GM21737 (cell line): ENCODE measurements at regions not wholly inside any gene's neighbourhood (a gene's known extent, or its start where the extent isn't known, plus 50 kb on each side); places are given as distances from the start of the nearest gene placed in this dataset.
"Not testable (repeated sequence)": the region's sequence is repeated elsewhere in the genome, so short reads cannot be mapped to it uniquely, and the experiment has no call there.

Experiments used
- ATAC-seq: cut with Tn5 transposase; IDR thresholded peaks from one replicate; pipeline ENCODE4 v1.9.1; 2021; ENCODE audit warnings: mild to moderate bottlenecking, moderate library complexity; ENCODE audit not compliant: unreplicated experiment

- ATAC-seq: no peak
Measured at GRCh38 chr2:147170932-147171331, 673.9 kb upstream of the ACVR2A start.

- no peak for ATAC-seq
Measured at GRCh38 chr2:147165697-147166382, 679.0 kb upstream of the ACVR2A start.

GRCh38 chr2:147164563-147164962, 680.3 kb upstream of the ACVR2A start:
- no peak for ATAC-seq

GRCh38 chr2:147161746-147162145, 683.1 kb upstream of the ACVR2A start:
- ATAC-seq: no peak

- ATAC-seq: no peak
Measured at GRCh38 chr2:147156970-147157369, 687.9 kb upstream of the ACVR2A start.

- no peak for ATAC-seq
Measured at GRCh38 chr2:147150241-147150635, 694.6 kb upstream of the ACVR2A start.

GRCh38 chr2:147149575-147150240, 695.1 kb upstream of the ACVR2A start:
- no peak for ATAC-seq

- no peak for ATAC-seq
Measured at GRCh38 chr2:147147802-147148201, 697.0 kb upstream of the ACVR2A start.

- ATAC-seq: no peak
Measured at GRCh38 chr2:147141930-147142329, 702.9 kb upstream of the ACVR2A start.

- not testable (repeated sequence) for ATAC-seq
Measured at GRCh38 chr2:147139732-147140131, 705.1 kb upstream of the ACVR2A start.

GRCh38 chr2:147137711-147138110, 707.1 kb upstream of the ACVR2A start:
- no peak for ATAC-seq

- no peak for ATAC-seq
Measured at GRCh38 chr2:147135376-147135775, 709.5 kb upstream of the ACVR2A start.

GRCh38 chr2:147133286-147133908, 711.4 kb upstream of the ACVR2A start:
- no peak for ATAC-seq

GRCh38 chr2:147125145-147125544, 719.7 kb upstream of the ACVR2A start:
- no peak for ATAC-seq

- ATAC-seq: no peak
Measured at GRCh38 chr2:147122944-147123343, 721.9 kb upstream of the ACVR2A start.

GRCh38 chr2:147110962-147111361, 733.9 kb upstream of the ACVR2A start:
- ATAC-seq: no peak

- ATAC-seq: no peak
Measured at GRCh38 chr2:147110317-147110716, 734.5 kb upstream of the ACVR2A start.

- no peak for ATAC-seq
Measured at GRCh38 chr2:147109291-147109690, 735.5 kb upstream of the ACVR2A start.

- no peak for ATAC-seq
Measured at GRCh38 chr2:147108548-147108947, 736.3 kb upstream of the ACVR2A start.

GRCh38 chr2:147101941-147102790, 742.7 kb upstream of the ACVR2A start:
- ATAC-seq: no peak

GRCh38 chr2:147100406-147101035, 744.3 kb upstream of the ACVR2A start:
- ATAC-seq: no peak
